GM08714 (cell line): ENCODE measurements at regions not wholly inside any gene's neighbourhood (a gene's known extent, or its start where the extent isn't known, plus 50 kb on each side); places are given as distances from the start of the nearest gene placed in this dataset.
A peak's percentile ranks its signal among the peaks of the same experiment; 100 is the strongest.

Experiments used
- H3K4me3 ChIP-seq: fragments of 200-500 bp; sonication (Bioruptor generic); 2 replicates; pipeline ENCODE4 v1.5.1; 2014; ENCODE audit warnings: mild to moderate bottlenecking, low read length, inconsistent platforms
- ZNF274 ChIP-seq: IDR thresholded peaks from 2 replicates; pipeline ENCODE4 v1.6.1; 2012; ENCODE audit warnings: mild to moderate bottlenecking, low read depth, low read length

DNA sequence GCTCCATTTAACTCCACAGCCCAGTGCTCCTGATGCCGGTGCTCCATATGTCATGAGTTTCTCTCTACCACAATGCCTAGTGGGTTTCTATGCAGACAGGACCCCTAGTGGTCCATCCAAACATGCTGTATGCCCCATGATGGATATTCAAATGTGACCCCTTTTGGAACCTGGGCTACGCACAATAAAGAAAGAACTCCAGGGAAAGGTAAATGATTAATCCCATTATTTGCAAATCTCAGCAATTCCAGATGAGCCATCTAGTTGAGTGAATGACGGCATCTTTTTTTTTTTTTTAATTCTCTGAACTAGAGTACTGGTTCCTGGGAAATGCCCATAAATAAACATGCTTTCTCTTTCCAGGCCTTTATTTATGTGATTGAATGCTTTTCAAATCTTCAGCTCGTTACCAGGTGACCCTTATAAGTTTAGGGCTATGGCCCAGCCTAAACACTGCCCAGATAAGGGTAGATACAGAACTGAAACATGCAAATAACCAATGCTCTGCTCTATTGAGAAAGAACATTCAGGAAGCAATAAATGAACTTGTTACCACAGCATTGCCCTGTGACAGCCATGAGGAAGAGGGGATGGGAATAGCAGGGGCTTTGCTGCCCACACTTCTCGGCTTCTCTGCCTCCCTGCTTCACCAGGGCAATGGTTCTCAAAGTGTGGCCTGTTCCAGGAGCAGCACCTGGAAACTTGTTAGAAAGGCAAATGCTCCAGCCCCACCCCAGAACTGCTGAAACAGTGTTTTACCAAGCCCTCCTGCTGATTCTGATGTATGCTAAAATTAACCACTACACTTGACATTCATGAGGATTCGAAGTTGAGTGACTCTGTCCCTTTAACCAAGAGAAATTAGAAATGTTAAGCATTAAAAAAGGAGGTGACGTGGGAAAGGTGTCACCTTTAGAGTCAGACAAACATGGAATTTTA is 151.7 kb downstream of the SEC16B start:
- TF ChIP-seq ZNF274: no peak

DNA sequence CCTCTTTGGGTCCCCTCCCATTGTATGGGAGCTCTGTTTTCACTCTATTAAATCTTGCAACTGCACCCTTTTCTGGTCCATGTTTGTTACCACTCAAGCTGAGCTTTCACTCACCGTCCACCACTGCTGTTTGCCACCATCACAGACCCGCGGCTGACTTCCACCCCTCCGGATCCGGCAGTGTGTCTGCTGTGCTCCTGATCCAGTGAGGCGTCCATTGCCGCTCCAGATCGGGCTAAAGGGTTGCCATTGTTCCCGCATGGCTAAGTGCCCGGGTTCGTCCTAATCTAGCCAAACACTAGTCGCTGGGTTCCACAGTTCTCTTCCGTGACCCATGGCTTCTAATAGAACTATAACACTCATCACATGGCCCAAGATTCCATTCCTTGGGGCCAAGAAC is 157.2 kb downstream of the SEC16B start:
- no peak for TF ChIP-seq ZNF274
- no peak overlapping the region for H3K4me3 ChIP-seq

More for the DNA sequence above, 151.7 kb downstream of the SEC16B start:
- no peak overlapping the region for H3K4me3 ChIP-seq

- TF ChIP-seq ZNF274: no peak
- H3K4me3 ChIP-seq: no peak overlapping the region
These were observed 157.7 kb downstream of the SEC16B start for GRCh38 chr1:177812144-177812543.

- no peak overlapping the region for H3K4me3 ChIP-seq
- no peak for TF ChIP-seq ZNF274
These were observed 158.4 kb downstream of the SEC16B start for GRCh38 chr1:177811429-177811828.

- no peak for TF ChIP-seq ZNF274
- no peak overlapping the region for H3K4me3 ChIP-seq
These were observed 160.0 kb downstream of the SEC16B start for GRCh38 chr1:177809819-177810218.

DNA sequence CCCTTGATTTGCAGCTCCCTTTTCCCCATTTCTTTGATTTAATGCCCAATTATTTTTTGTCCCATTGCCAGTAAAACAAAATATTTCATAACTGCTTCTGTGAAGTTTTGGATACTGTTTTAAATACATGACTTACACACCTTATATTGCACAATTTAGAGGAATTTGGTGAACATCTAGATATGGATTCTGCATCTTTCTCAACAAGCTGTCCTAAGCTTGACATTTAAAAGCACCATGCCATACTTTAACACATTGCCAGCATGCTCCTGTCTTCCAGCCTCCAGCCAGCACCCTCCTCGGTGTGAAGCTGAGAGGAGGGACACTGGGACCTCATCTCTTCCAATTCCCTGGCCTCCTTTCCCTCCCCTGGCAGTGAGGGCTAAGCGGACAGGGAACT is 167.6 kb downstream of the SEC16B start:
- no peak overlapping the region for H3K4me3 ChIP-seq
- no peak for TF ChIP-seq ZNF274

DNA sequence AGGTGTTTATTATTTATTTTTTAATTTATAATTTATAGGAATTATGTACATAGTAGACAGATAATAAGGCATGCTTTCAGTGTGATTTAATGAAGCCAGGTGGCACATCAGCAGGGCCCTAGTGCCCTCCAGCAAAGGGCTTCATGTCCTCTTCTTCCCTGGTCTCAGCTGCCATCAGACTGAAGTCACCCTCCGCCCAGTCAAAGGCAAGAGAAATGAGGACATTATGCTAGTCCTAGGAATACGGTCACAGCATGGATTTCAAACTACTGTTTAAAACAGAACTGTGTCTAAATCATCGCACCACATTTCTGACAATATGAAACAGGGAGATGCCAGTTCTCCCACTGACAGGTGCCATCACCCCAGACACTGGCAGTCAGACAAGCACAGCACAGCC is 168.1 kb downstream of the SEC16B start:
- no peak for TF ChIP-seq ZNF274
- no peak overlapping the region for H3K4me3 ChIP-seq

DNA sequence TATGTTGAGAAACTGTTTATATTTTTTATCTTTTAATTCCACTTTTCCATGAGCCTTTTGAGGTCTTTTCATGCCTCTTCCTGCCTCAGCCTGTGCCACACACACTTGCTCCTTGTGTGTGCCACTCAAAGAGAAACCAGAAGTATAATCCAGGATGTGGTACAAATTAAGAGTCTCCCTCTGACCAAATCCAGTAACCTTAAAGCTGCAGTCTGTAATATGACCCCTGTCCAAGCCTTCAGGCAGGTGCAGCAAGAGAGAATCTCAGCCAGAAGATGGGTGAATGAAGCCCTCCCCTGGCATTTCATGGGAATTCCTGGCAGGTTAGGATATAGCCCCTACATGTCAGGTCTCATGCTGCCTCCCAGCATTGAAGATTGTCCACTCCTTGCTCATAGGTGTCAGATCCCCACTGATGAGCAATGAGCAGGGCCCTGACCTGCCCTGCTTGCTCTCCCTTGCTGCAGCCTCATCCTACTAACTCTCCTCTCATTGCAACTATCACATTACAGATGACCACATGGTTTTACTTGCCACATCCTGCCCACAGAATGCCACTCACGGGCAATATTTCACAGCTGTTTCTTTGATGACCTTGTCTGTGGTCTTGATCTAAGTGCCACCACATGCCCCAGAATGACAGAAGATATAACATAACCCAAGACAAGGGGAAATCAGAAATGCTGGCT is 169.3 kb downstream of the SEC16B start:
- H3K4me3 ChIP-seq: no peak overlapping the region; the same call in 1 of the 2 replicates
- TF ChIP-seq ZNF274: no peak

GRCh38 chr1:177799746-177800145 is 170.1 kb downstream of the SEC16B start:
- no peak for TF ChIP-seq ZNF274
- H3K4me3 ChIP-seq: no peak overlapping the region

DNA sequence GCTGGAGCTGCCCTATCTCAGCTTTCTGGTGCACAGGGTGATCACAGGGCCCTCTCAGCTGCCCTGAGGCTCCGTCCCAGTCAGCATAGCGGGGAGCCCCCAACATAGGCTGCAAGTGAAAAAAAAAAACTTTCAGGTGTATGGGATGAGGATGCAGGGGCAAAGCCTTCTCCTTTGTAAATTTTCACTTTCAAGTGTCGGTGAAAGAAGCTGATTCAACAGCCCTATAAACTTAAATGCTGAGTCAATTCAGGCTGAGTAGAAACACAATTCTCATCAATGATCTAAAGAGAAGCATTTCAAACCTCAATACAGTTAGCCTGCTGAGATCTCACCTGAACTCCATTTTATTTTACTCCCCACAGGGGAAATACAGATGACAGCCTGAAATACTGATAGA is 171.2 kb downstream of the SEC16B start:
- no peak for TF ChIP-seq ZNF274

DNA sequence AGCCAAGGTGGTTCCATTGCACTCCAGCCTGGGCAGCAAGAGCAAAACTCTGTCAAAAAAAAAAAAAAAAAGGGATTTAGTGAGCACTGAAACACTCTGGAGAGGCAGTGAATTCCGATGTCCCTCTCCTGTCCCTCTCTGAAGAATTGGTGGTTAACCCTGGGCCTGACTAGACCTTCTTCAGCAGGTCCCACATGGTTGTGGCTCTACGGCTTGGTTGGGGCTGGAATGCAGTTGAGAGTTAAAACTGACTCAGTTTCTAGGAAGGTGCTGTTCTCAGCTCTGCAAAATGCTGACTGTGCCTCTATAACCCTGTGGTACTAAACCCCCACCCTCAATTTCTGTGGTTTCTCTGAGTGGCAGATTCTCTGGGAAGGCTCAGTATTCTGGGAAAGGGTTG is 173.3 kb downstream of the SEC16B start:
- H3K4me3 ChIP-seq: no peak overlapping the region
- no peak for TF ChIP-seq ZNF274

More for the DNA sequence above, 171.2 kb downstream of the SEC16B start:
- H3K4me3 ChIP-seq: no peak overlapping the region

GRCh38 chr1:177794376-177794991 is 175.4 kb downstream of the SEC16B start:
- no peak for TF ChIP-seq ZNF274

DNA sequence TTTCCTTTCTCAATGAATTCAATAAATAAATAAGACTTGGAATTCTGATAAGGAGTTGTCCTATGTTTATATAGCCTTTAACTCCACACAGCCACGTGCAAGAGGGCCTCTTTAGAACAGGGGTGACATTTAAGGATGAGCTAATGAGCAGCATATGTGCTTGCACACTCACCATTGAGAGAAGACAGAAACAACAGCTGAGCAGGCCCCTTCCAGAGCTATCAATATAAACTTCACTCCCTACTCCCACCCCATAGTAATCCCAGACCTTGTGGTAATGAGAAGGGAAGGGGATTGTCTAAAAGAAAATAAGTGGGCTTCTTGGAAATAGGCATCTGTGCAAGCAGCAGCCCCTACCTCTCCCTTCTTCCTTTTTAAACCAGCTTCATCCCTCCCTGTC is 176.0 kb downstream of the SEC16B start:
- no peak for TF ChIP-seq ZNF274
- peak overlapping the region; percentile 30; the same call in 1 of the 2 replicates for H3K4me3 ChIP-seq

More at GRCh38 chr1:177794376-177794991, 175.4 kb downstream of the SEC16B start:
- no peak overlapping the region; the same call in 1 of the 2 replicates for H3K4me3 ChIP-seq

DNA sequence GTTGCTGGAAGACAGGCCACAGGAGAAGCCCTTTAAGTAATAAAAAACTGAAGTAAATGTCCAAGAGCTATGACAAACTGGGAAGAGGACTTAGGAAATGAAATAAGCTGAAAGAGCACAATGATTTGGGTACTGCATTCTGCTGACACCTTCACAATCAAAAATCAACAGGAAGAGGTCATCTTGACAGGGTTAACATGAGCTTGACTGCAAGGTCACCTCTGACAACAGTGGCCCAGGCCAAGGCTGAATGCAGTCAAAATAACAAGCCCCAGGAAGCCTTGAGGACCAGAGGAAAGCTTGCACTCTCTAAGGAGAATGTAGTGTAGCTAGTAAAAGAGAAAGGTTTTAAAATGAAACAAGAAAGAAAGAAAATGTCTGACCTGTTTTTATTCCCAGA is 179.3 kb downstream of the SEC16B start:
- no peak for TF ChIP-seq ZNF274
- no peak overlapping the region for H3K4me3 ChIP-seq
